SK-N-SH (cell line): ENCODE measurements at regions not wholly inside any gene's neighbourhood (a gene's known extent, or its start where the extent isn't known, plus 50 kb on each side); places are given as distances from the start of the nearest gene placed in this dataset.

Experiments
- CTCF ChIA-PET: fragments of 300-600, 350-600 bp; formaldehyde crosslinking; extraction: SDS; loops from one replicate; lab custom pipeline; 2021; lab: Yijun Ruan, JAX
- POLR2A ChIA-PET: fragments of 350-600 bp; sonication (Branson Sonifier 250); formaldehyde crosslinking; extraction: SDS; loops from one replicate; lab custom pipeline; 2020; ENCODE audit warnings: antibody characterized with exemption, inconsistent platforms; lab: Yijun Ruan, JAX
- DNase-seq: peaks from one replicate; pipeline ENCODE4 v3.0.0; 2012
- H2AFZ ChIP-seq: fragments of 200-600 bp; sonication (generic); 2 replicates; pipeline ENCODE4 v1.8.1; 2016; ENCODE audit warnings: antibody characterized with exemption, mild to moderate bottlenecking, low read depth
- H3F3A ChIP-seq: fragments of 200-600 bp; sonication (generic); replicated peaks from 2 replicates; pipeline ENCODE3; 2016; ENCODE audit warnings: antibody characterized with exemption, mild to moderate bottlenecking; ENCODE audit not compliant: insufficient read depth
- H3K27ac ChIP-seq, 2 experiments: fragments of 200-500 bp in 1 of 2; fragments of 200-600 bp in 1 of 2; sonication (Bioruptor generic) in 1 of 2; sonication (generic), shearing (Covaris generic) in 1 of 2; 2 replicates each; pipeline versions ENCODE4 v1.5.1 to v1.6.1; 2014 to 2016; ENCODE audit warnings: low read depth in 2 of 2, inconsistent platforms in 1 of 2, low read length in 1 of 2, mild to moderate bottlenecking in 1 of 2, mixed read lengths in 1 of 2
- H3K27me3 ChIP-seq: fragments of 200-600 bp; sonication (generic), shearing (Covaris generic); 2 replicates; pipeline ENCODE4 v1.6.1; 2016; ENCODE audit warnings: mixed run types; ENCODE audit not compliant: insufficient read depth
- H3K36me3 ChIP-seq, 2 experiments: fragments of 200-500 bp in 1 of 2; fragments of 200-600 bp in 1 of 2; sonication (Bioruptor generic) in 1 of 2; sonication (generic) in 1 of 2; replicated peaks in 1 of 2; 2 replicates each; pipeline versions ENCODE3 to v1.5.1; 2014 to 2016; ENCODE audit warnings: low read length in 1 of 2, mild to moderate bottlenecking in 1 of 2; ENCODE audit not compliant: insufficient read depth in 2 of 2, control insufficient read depth in 1 of 2
- H3K4me1 ChIP-seq, 2 experiments: fragments of 200-500 bp in 1 of 2; fragments of 200-600 bp in 1 of 2; sonication (Bioruptor generic) in 1 of 2; sonication (generic), shearing (Covaris generic) in 1 of 2; 2 replicates each; pipeline versions ENCODE4 v1.5.1 to v1.6.1; 2014 to 2016; ENCODE audit warnings: low read depth in 1 of 2, low read length in 1 of 2, mixed run types in 1 of 2; ENCODE audit not compliant: insufficient read depth in 2 of 2, control insufficient read depth in 1 of 2
- H3K4me2 ChIP-seq: fragments of 200-600 bp; sonication (generic), shearing (Covaris generic); 2 replicates; pipeline ENCODE4 v1.6.1; 2017; ENCODE audit warnings: mixed run types
- H3K4me3 ChIP-seq, 2 experiments: fragments of 200-500 bp in 1 of 2; fragments of 200-600 bp in 1 of 2; sonication (Bioruptor generic) in 1 of 2; sonication (generic), shearing (Covaris generic) in 1 of 2; 2 replicates each; pipeline versions ENCODE4 v1.5.1 to v1.8.1; 2014 to 2016; ENCODE audit warnings: low read depth in 2 of 2, inconsistent platforms in 1 of 2, low read length in 1 of 2, mild to moderate bottlenecking in 1 of 2, mixed read lengths in 1 of 2, moderate library complexity in 1 of 2
- H3K79me2 ChIP-seq: fragments of 200-600 bp; sonication (generic); 2 replicates; pipeline ENCODE4 v1.8.1; 2017; ENCODE audit warnings: mild to moderate bottlenecking; ENCODE audit not compliant: insufficient read depth
- H3K9ac ChIP-seq: fragments of 200-600 bp; sonication (generic); 2 replicates; pipeline ENCODE4 v1.6.1; 2017; ENCODE audit warnings: mixed run types
- H3K9me2 ChIP-seq: fragments of 200-600 bp; sonication (generic); 2 replicates; pipeline ENCODE4 v1.6.1; 2017; ENCODE audit warnings: mixed run types
- H3K9me3 ChIP-seq: fragments of 200-600 bp; sonication (generic); 2 replicates; pipeline ENCODE4 v1.6.1; 2017; ENCODE audit warnings: mixed run types, mild to moderate bottlenecking, moderate library complexity
- H4K20me1 ChIP-seq: fragments of 200-600 bp; sonication (generic); 2 replicates; pipeline ENCODE4 v1.6.1; 2017; ENCODE audit warnings: mild to moderate bottlenecking, mixed run types; ENCODE audit not compliant: insufficient read depth
- EZH2phosphoT487 ChIP-seq: fragments of 200-600 bp; sonication (generic); IDR thresholded peaks from 2 replicates; pipeline ENCODE4 v1.6.1; 2017; ENCODE audit warnings: low read depth, mixed run types, mild to moderate bottlenecking, antibody characterized with exemption, moderate library complexity, borderline replicate concordance
- FOXJ3 ChIP-seq: sonication (generic); formaldehyde crosslinking; IDR thresholded peaks from 2 replicates; pipeline ENCODE4 v1.5.1; 2020; ENCODE audit warnings: mild to moderate bottlenecking, missing genetic modification reagents
- FOXM1 ChIP-seq: IDR thresholded peaks from 2 replicates; pipeline ENCODE4 v1.4.0; 2012; ENCODE audit warnings: low read depth, mild to moderate bottlenecking
- GATA2 ChIP-seq: sonication (generic); formaldehyde crosslinking; IDR thresholded peaks from 2 replicates; pipeline ENCODE4 v1.5.0; 2020; ENCODE audit warnings: mild to moderate bottlenecking, missing genetic modification reagents
- MXI1 ChIP-seq: IDR thresholded peaks from 2 replicates; pipeline ENCODE4 v1.6.1; 2012; ENCODE audit warnings: mild to moderate bottlenecking, low read depth, low read length, improper control_type of control experiment
- NFIC ChIP-seq: IDR thresholded peaks from 2 replicates; pipeline ENCODE4 v1.4.0; 2012; ENCODE audit warnings: borderline replicate concordance
- NRF1 ChIP-seq: IDR thresholded peaks from 2 replicates; pipeline ENCODE4 v1.6.1; 2012; ENCODE audit warnings: low read depth, mild to moderate bottlenecking, low read length
- POLR2AphosphoS5 ChIP-seq: IDR thresholded peaks from 2 replicates; pipeline ENCODE4 v1.6.1; 2012; ENCODE audit warnings: low read depth, low read length
- RCOR1 ChIP-seq: fragments of 150-350 bp; IDR thresholded peaks from 2 replicates; pipeline ENCODE4 v1.6.1; 2017; ENCODE audit warnings: antibody characterized with exemption, low read length
- RFX5 ChIP-seq: IDR thresholded peaks from 2 replicates; pipeline ENCODE4 v1.6.1; 2012; ENCODE audit warnings: mild to moderate bottlenecking, improper control_type of control experiment, low read length
- SIN3A ChIP-seq: IDR thresholded peaks from 2 replicates; pipeline ENCODE4 v1.6.1; 2012; ENCODE audit warnings: low read depth, mild to moderate bottlenecking, low read length, moderate library complexity, borderline replicate concordance
- SMC3 ChIP-seq: IDR thresholded peaks from 2 replicates; pipeline ENCODE4 v1.6.1; 2012; ENCODE audit warnings: low read depth, low read length, improper control_type of control experiment
- TAF1 ChIP-seq: IDR thresholded peaks from 2 replicates; pipeline ENCODE4 v1.6.1; 2012; ENCODE audit warnings: low read depth, mild to moderate bottlenecking, low read length, moderate library complexity, borderline replicate concordance
- YY1 ChIP-seq: IDR thresholded peaks from 2 replicates; pipeline ENCODE4 v1.4.0; 2012; ENCODE audit warnings: low read depth, mild to moderate bottlenecking
- WGBS: methylation state at CpG from one replicate; pipeline ENCODE4 v1.1.6; 2017; ENCODE audit warnings: low lambda C conversion rate; 5-methylcytosine and 5-hydroxymethylcytosine counted together

DNA sequence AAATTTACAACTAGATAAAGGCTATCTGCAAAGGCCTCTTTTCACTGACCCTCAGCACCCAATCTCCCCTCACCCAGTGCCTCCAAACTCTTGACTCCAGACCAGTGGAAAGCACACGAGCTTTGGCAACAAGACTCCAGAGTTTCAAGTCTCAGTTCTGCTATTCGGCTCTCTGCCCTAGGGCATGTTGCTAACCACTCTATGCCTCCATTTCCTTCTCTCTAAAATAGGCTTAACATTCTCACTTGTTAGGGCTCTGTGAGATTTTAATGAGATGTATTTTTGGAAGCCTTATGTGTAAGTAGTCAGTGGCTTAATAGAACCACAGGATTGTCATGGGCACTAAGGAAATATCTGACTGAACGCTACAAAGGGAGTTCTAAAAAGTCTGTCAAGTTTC lies 116.5 kb upstream of the IQCM start:
- no peak overlapping the region for H3K4me2 ChIP-seq
- no peaks in the 10 kb centered on the region for H4K20me1 ChIP-seq
- H3K4me1 ChIP-seq = peaks cover 0 to 7% of the 10 kb centered on the region in 2 experiments; a peak in 2 of 4 replicates
- no peak overlapping the region for H3K4me3 ChIP-seq
- ChIA-PET CTCF (interaction anchor here (1.4 kb wide), 1 partner anchor 15 kb away, joined by 8 read pairs; no protein-coding TSS in a partner anchor), POLR2A (no interaction called here)
- WGBS = 62% methylated on average over 3 of the region's 3 CpGs
- no peak for DNase-seq
- H3K36me3 ChIP-seq = no peaks in the 10 kb centered on the region
- H3K27ac ChIP-seq = no peak overlapping the region
- no peak overlapping the region for H3K9ac ChIP-seq
- no peaks in the 10 kb centered on the region for H3K9me2 ChIP-seq
- TF ChIP-seq NFIC (no peak), RFX5 (no peak), POLR2AphosphoS5 (no peak), NRF1 (no peak), GATA2 (no peak), RCOR1 (no peak), SMC3 (no peak), FOXJ3 (CRISPR knock-in tag) (no peak), EZH2phosphoT487 (no peak), FOXM1 (no peak), TAF1 (no peak), SIN3A (no peak), MXI1 (no peak)
- H3K27me3 ChIP-seq = no peaks in the 10 kb centered on the region; the same call in 1 of the 2 replicates
- no peaks in the 10 kb centered on the region for H3F3A ChIP-seq
- no peak overlapping the region for H2AFZ ChIP-seq
- H3K9me3 ChIP-seq = no peaks in the 10 kb centered on the region
- H3K79me2 ChIP-seq = no peaks in the 10 kb centered on the region

GRCh38 chr4:149933120-149933519 lies 117.5 kb upstream of the IQCM start:
- H3K4me1 ChIP-seq = peaks cover 0 to 7% of the 10 kb centered on the region in 2 experiments; a peak in 2 of 4 replicates
- no peaks in the 10 kb centered on the region for H3F3A ChIP-seq
- H3K27ac ChIP-seq = no peak overlapping the region
- no peak overlapping the region for H3K4me3 ChIP-seq
- H3K9ac ChIP-seq = no peak overlapping the region
- H4K20me1 ChIP-seq = no peaks in the 10 kb centered on the region
- H3K9me3 ChIP-seq = no peaks in the 10 kb centered on the region
- TF ChIP-seq TAF1 = no peak
- no peak for TF ChIP-seq POLR2AphosphoS5
- TF ChIP-seq YY1 = no peak
- H3K27me3 ChIP-seq = no peaks in the 10 kb centered on the region; the same call in 1 of the 2 replicates
- no peaks in the 10 kb centered on the region for H3K9me2 ChIP-seq
- 2% methylated on average over 1 of the region's 1 CpG for WGBS
- H3K79me2 ChIP-seq = no peaks in the 10 kb centered on the region
- CTCF ChIA-PET = interaction anchor here (1.1 to 1.4 kb wide), 2 partner anchors 14 to 18 kb away, joined by 4 to 8 read pairs; no protein-coding TSS in a partner anchor
- H3K36me3 ChIP-seq = no peaks in the 10 kb centered on the region
- H3K4me2 ChIP-seq = no peak overlapping the region
- no peak for DNase-seq
- no peak overlapping the region for H2AFZ ChIP-seq
- POLR2A ChIA-PET = no interaction called here
